ENCODE measurements at regions not wholly inside any gene's neighbourhood (a gene's known extent, or its start where the extent isn't known, plus 50 kb on each side); places are given as distances from the start of the nearest gene placed in this dataset.

GRCh38 chr6:113301651-113302050 is 555.5 kb upstream of the MARCKS start:
- TF ChIP-seq SIN3A (IDR thresholded peaks at IDR 0.05; ENCODE audit: borderline replicate concordance, low read depth, low read length) (no peak), FOSL2 (IDR thresholded peaks at IDR 0.05; ENCODE audit: borderline replicate concordance, low read depth) (no peak), TCF12 (IDR thresholded peaks at IDR 0.05) (no peak), USF1 (IDR thresholded peaks at IDR 0.05; ENCODE audit: borderline replicate concordance, low read depth) (no peak), YY1 (IDR thresholded peaks at IDR 0.05; ENCODE audit: low read depth) (no peak), NFIC (IDR thresholded peaks at IDR 0.05; ENCODE audit: borderline replicate concordance) (no peak), TEAD4 (IDR thresholded peaks at IDR 0.05; ENCODE audit: borderline replicate concordance, insufficient read depth) (no peak), RFX5 (IDR thresholded peaks at IDR 0.05; ENCODE audit: low read length) (no peak), EZH2phosphoT487 (IDR thresholded peaks at IDR 0.05; ENCODE audit: borderline replicate concordance, low read depth) (no peak), FOXJ3 (CRISPR knock-in tag; IDR thresholded peaks at IDR 0.05) (no peak)
- TF ChIP-seq, protein P1, sequence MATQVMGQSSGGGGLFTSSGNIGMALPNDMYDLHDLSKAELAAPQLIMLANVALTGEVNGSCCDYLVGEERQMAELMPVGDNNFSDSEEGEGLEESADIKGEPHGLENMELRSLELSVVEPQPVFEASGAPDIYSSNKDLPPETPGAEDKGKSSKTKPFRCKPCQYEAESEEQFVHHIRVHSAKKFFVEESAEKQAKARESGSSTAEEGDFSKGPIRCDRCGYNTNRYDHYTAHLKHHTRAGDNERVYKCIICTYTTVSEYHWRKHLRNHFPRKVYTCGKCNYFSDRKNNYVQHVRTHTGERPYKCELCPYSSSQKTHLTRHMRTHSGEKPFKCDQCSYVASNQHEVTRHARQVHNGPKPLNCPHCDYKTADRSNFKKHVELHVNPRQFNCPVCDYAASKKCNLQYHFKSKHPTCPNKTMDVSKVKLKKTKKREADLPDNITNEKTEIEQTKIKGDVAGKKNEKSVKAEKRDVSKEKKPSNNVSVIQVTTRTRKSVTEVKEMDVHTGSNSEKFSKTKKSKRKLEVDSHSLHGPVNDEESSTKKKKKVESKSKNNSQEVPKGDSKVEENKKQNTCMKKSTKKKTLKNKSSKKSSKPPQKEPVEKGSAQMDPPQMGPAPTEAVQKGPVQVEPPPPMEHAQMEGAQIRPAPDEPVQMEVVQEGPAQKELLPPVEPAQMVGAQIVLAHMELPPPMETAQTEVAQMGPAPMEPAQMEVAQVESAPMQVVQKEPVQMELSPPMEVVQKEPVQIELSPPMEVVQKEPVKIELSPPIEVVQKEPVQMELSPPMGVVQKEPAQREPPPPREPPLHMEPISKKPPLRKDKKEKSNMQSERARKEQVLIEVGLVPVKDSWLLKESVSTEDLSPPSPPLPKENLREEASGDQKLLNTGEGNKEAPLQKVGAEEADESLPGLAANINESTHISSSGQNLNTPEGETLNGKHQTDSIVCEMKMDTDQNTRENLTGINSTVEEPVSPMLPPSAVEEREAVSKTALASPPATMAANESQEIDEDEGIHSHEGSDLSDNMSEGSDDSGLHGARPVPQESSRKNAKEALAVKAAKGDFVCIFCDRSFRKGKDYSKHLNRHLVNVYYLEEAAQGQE (IDR thresholded peaks at IDR 0.05; ENCODE audit: low read depth, low read length), result no peak

GRCh38 chr6:113304116-113304515 is 553.0 kb upstream of the MARCKS start:
- CTCF ChIA-PET, result no interaction called here
- DNase-seq, result no peak
- TF ChIP-seq TAF1 (IDR thresholded peaks at IDR 0.05; ENCODE audit: borderline replicate concordance, low read depth, low read length) (no peak), PBX3 (IDR thresholded peaks at IDR 0.05) (no peak), NFIC (IDR thresholded peaks at IDR 0.05; ENCODE audit: borderline replicate concordance) (no peak), SIN3A (IDR thresholded peaks at IDR 0.05; ENCODE audit: borderline replicate concordance, low read depth, low read length) (no peak), TCF12 (IDR thresholded peaks at IDR 0.05) (no peak), USF1 (IDR thresholded peaks at IDR 0.05; ENCODE audit: borderline replicate concordance, low read depth) (no peak), RXRA (IDR thresholded peaks at IDR 0.05; ENCODE audit: borderline replicate concordance, low read depth) (no peak), IRF3 (IDR thresholded peaks at IDR 0.05; ENCODE audit: low read depth, low read length) (no peak), RFX5 (IDR thresholded peaks at IDR 0.05; ENCODE audit: low read length) (no peak), FOSL2 (IDR thresholded peaks at IDR 0.05; ENCODE audit: borderline replicate concordance, low read depth) (no peak)
- TF ChIP-seq, protein P2, sequence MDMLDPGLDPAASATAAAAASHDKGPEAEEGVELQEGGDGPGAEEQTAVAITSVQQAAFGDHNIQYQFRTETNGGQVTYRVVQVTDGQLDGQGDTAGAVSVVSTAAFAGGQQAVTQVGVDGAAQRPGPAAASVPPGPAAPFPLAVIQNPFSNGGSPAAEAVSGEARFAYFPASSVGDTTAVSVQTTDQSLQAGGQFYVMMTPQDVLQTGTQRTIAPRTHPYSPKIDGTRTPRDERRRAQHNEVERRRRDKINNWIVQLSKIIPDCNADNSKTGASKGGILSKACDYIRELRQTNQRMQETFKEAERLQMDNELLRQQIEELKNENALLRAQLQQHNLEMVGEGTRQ (IDR thresholded peaks at IDR 0.05; ENCODE audit: borderline replicate concordance, low read depth, low read length), result no peak

More at GRCh38 chr6:113301651-113302050, 555.5 kb upstream of the MARCKS start:
- no peak for DNase-seq
- Histone ChIP-seq H3K27me3 (ENCODE audit: insufficient read depth) (no peaks in the 10 kb centered on the region), H2AFZ (ENCODE audit: low read depth) (no peak overlapping the region), H3K9ac (no peak overlapping the region), H3K9me2 (no peaks in the 10 kb centered on the region), H3K4me1 (ENCODE audit: control insufficient read depth in 1 of 2, insufficient read depth in 2 of 2, low read depth in 1 of 2, low read length in 1 of 2) (peaks cover 0 to 2% of the 10 kb centered on the region in 2 experiments; a peak in 1 of 4 replicates), H3K4me3 (ENCODE audit: low read depth in 2 of 2, low read length in 1 of 2) (no peak overlapping the region), H3K36me3 (replicated peaks in 1 of 2; ENCODE audit: control insufficient read depth in 1 of 2, insufficient read depth in 2 of 2, low read length in 1 of 2) (no peaks in the 10 kb centered on the region), H3F3A (replicated peaks; ENCODE audit: insufficient read depth) (peaks cover 4% of the 10 kb centered on the region), H3K27ac (ENCODE audit: low read depth in 2 of 2, low read length in 1 of 2) (no peak overlapping the region), H3K9me3 (no peaks in the 10 kb centered on the region), H4K20me1 (ENCODE audit: insufficient read depth) (no peaks in the 10 kb centered on the region), H3K79me2 (ENCODE audit: insufficient read depth) (no peaks in the 10 kb centered on the region), H3K4me2 (no peak overlapping the region)
- ChIA-PET CTCF (interaction anchor here (1.3 kb wide), 1 partner anchor 557 kb away, joined by 5 read pairs; no protein-coding TSS in a partner anchor), POLR2A (interaction anchor here (0.6 kb wide), 1 partner anchor 167 kb away, joined by 3 read pairs; no protein-coding TSS in a partner anchor)

More at GRCh38 chr6:113304116-113304515, 553.0 kb upstream of the MARCKS start:
- no peaks in the 10 kb centered on the region for H3K27me3 ChIP-seq (ENCODE audit: insufficient read depth)
- H3F3A ChIP-seq (replicated peaks; ENCODE audit: insufficient read depth), result peaks cover 4% of the 10 kb centered on the region
- H3K9me3 ChIP-seq, result no peaks in the 10 kb centered on the region
- H3K27ac ChIP-seq (ENCODE audit: low read depth in 2 of 2, low read length in 1 of 2), result no peak overlapping the region; a peak in 1 of 4 replicates
- H3K4me1 ChIP-seq (ENCODE audit: control insufficient read depth in 1 of 2, insufficient read depth in 2 of 2, low read depth in 1 of 2, low read length in 1 of 2), result peaks cover 0 to 2% of the 10 kb centered on the region in 2 experiments; a peak in 2 of 4 replicates
- no peak overlapping the region for H3K9ac ChIP-seq
- POLR2A ChIA-PET, result no interaction called here
- no peak overlapping the region for H3K4me3 ChIP-seq (ENCODE audit: low read depth in 2 of 2, low read length in 1 of 2)
- no peaks in the 10 kb centered on the region for H3K36me3 ChIP-seq (replicated peaks in 1 of 2; ENCODE audit: control insufficient read depth in 1 of 2, insufficient read depth in 2 of 2, low read length in 1 of 2)
- WGBS (ENCODE audit: low lambda C conversion rate), result 93% methylated on average over 1 of the region's 1 CpG
- no peaks in the 10 kb centered on the region for H3K9me2 ChIP-seq
- no peak overlapping the region for H3K4me2 ChIP-seq
- H2AFZ ChIP-seq (ENCODE audit: low read depth), result no peak overlapping the region
- H4K20me1 ChIP-seq (ENCODE audit: insufficient read depth), result no peaks in the 10 kb centered on the region
- no peaks in the 10 kb centered on the region for H3K79me2 ChIP-seq (ENCODE audit: insufficient read depth)

All from SK-N-SH (cell line).